ENCODE measurements at regions not wholly inside any gene's neighbourhood (a gene's known extent, or its start where the extent isn't known, plus 50 kb on each side); places are given as distances from the start of the nearest gene placed in this dataset.

GRCh38 chr5:98517560-98518366 is 255.7 kb upstream of the RGMB start:
- H3K9ac ChIP-seq (ENCODE audit: low read depth, low read length): no peak overlapping the region
- no peak overlapping the region for H3K23ac ChIP-seq (ENCODE audit: low read depth, low read length)
- no peak overlapping the region for H2BK20ac ChIP-seq (ENCODE audit: low read depth, low read length)
- CTCF ChIA-PET: interaction anchor here (1.8 kb wide), 1 partner anchor 251 kb away, joined by 4 read pairs; no protein-coding TSS in a partner anchor
- no peaks in the 10 kb centered on the region for H3K9me1 ChIP-seq (ENCODE audit: insufficient read depth, low read length)
- POLR2A ChIA-PET (ENCODE audit: unreplicated experiment): no interaction called here
- H3K36me3 ChIP-seq (ENCODE audit: control insufficient read depth, insufficient read depth, low read length): no peaks in the 10 kb centered on the region
- ATAC-seq (ENCODE audit: low read depth): no peak
- no TSS peak for BruUV-seq (replicated peaks)
- H3K4me1 ChIP-seq (ENCODE audit: control insufficient read depth, insufficient read depth, low read length): no peaks in the 10 kb centered on the region
- H2AK5ac ChIP-seq (ENCODE audit: low read depth, low read length): no peak overlapping the region
- no peak overlapping the region for H2BK5ac ChIP-seq (ENCODE audit: low read depth, low read length, poor library complexity, severe bottlenecking)
- dilution Hi-C loops (cut with HindIII; ENCODE audit: low sequenced_read_pairs, unreplicated experiment): no loop called here
- H3K27me3 ChIP-seq (ENCODE audit: control insufficient read depth, insufficient read depth, low read length): no peaks in the 10 kb centered on the region
- intact Hi-C loops (cut with micrococcal nuclease): no loop called here
- no peak overlapping the region for H2BK15ac ChIP-seq (ENCODE audit: low read depth, low read length)
- no peak overlapping the region for H2AK9ac ChIP-seq (replicated peaks; ENCODE audit: low read depth, low read length, poor library complexity)
- no peak overlapping the region for H3K14ac ChIP-seq (replicated peaks; ENCODE audit: low read depth, low read length)
- no peak overlapping the region for H3K4ac ChIP-seq (ENCODE audit: low read depth, low read length)
- H4K20me1 ChIP-seq (ENCODE audit: insufficient read depth, low read length): no peaks in the 10 kb centered on the region
- no CpG with 5 or more reads among the region's 4 CpGs for WGBS, 2 experiments (ENCODE audit: extremely low coverage in 2 of 2, insufficient read length in 1 of 2)
- no peak overlapping the region for H4K8ac ChIP-seq (ENCODE audit: low read depth in 2 of 2, low read length in 2 of 2)
- no peaks in the 10 kb centered on the region for H3K79me1 ChIP-seq (ENCODE audit: low read depth in 1 of 2, low read length in 2 of 2)
- no peak overlapping the region for H3K18ac ChIP-seq (ENCODE audit: low read depth, low read length)
- no peak overlapping the region for H2BK120ac ChIP-seq (ENCODE audit: low read depth, low read length)
- no peak overlapping the region for H4K5ac ChIP-seq (ENCODE audit: low read depth, low read length)
- no peak overlapping the region for H3K4me2 ChIP-seq (ENCODE audit: low read depth, low read length)
- H3K56ac ChIP-seq (ENCODE audit: extremely low read depth, insufficient read depth, low read length): no peak overlapping the region
- no peak overlapping the region for H3K4me3 ChIP-seq (ENCODE audit: insufficient read depth, low read depth, low read length)
- TF ChIP-seq NFE2L2 (IDR thresholded peaks at IDR 0.05; ENCODE audit: low read depth, low read length) (no peak), POLR2A (IDR thresholded peaks at IDR 0.05; ENCODE audit: low read depth, low read length) (no peak), SMC3 (IDR thresholded peaks at IDR 0.05; ENCODE audit: low read depth, low read length) (no peak), ELK1 (IDR thresholded peaks at IDR 0.05; ENCODE audit: borderline replicate concordance, low read depth, low read length) (no peak)
- H3K27ac ChIP-seq (ENCODE audit: insufficient read depth, low read length): no peak overlapping the region
- H2AFZ ChIP-seq (replicated peaks; ENCODE audit: low read length, poor library complexity): no peak overlapping the region
- DNase-seq: no peak
- H4K91ac ChIP-seq (ENCODE audit: insufficient read depth, low read depth, low read length): no peak overlapping the region
- in situ Hi-C loops (cut with MboI; ENCODE audit: low sequenced_read_pairs): no loop called here
- no peaks in the 10 kb centered on the region for H3K9me3 ChIP-seq (ENCODE audit: control insufficient read depth, insufficient read depth, low read length)
